ENCODE measurements at regions not wholly inside any gene's neighbourhood (a gene's known extent, or its start where the extent isn't known, plus 50 kb on each side); places are given as distances from the start of the nearest gene placed in this dataset.

- no peak for TF ChIP-seq ZNF407 (CRISPR knock-in tag; IDR thresholded peaks at IDR 0.05; ENCODE audit: not compliant biosample characterization)
- TF ChIP-seq CBFB (CRISPR knock-in tag; IDR thresholded peaks at IDR 0.05) = no peak
- TF ChIP-seq DBP (CRISPR knock-in tag; IDR thresholded peaks at IDR 0.05; ENCODE audit: not compliant biosample characterization) = no peak
- no peak for TF ChIP-seq THAP11 (CRISPR knock-in tag; IDR thresholded peaks at IDR 0.05)
- TF ChIP-seq CHD2 (IDR thresholded peaks at IDR 0.05; ENCODE audit: low read depth, low read length) = no peak
- TF ChIP-seq ZBTB7A (CRISPR knock-in tag; IDR thresholded peaks at IDR 0.05) = no peak
- no peak for TF ChIP-seq BRD4 (CRISPR knock-in tag; IDR thresholded peaks at IDR 0.05)
- no peak for TF ChIP-seq ZMAT3 (CRISPR knock-in tag; conservative IDR thresholded peaks at IDR 0.05)
- no peak for TF ChIP-seq HDAC1 (CRISPR knock-in tag; IDR thresholded peaks at IDR 0.05)
- TF ChIP-seq HIC2 (CRISPR knock-in tag; IDR thresholded peaks at IDR 0.05; ENCODE audit: low read depth) = no peak
- TF ChIP-seq ZBTB25 (CRISPR knock-in tag; IDR thresholded peaks at IDR 0.05) = no peak
- TF ChIP-seq GABPA (IDR thresholded peaks at IDR 0.05; ENCODE audit: low read depth, low read length) = no peak
- TF ChIP-seq GABPA (CRISPR knock-in tag; IDR thresholded peaks at IDR 0.05; ENCODE audit: low read depth) = no peak
Measured at GRCh38 chr15:80339601-80340000, 64.6 kb upstream of the ARNT2 start (continued).
